ENCODE measurements at regions not wholly inside any gene's neighbourhood (a gene's known extent, or its start where the extent isn't known, plus 50 kb on each side); places are given as distances from the start of the nearest gene placed in this dataset.

DNA sequence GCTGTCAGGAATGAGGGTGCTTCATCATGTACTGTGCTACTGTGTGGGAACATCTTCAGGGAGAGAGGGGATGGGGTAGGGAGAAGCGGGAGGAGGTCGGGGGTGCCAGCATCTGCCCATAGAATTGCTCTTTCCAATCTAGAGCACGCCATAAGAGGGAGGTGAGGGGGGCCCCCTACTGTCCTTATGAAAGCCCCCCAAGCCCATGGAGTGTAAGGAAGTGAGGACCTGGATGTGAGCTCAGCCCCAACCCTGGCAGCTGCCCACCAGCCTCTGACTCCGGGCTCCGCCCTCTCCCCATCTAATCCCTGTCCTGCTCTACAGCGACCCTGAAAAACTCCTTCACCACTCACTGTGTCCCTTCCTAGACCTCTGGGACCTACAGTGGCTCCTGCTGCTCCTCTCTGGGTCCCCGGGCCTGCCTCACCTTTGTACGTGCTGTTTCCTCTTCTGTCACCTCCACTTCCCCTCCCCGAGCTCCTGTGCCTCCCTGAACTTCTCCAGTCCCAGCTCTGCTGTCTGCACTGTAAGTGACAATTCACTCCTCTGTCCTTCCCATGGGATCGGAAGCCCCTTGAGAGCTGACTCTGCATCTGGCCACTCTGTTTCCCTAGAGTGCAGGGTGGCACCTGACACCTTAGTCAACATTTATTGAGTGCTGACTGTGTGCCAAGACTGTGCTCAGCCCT lies 269.4 kb downstream of the PTPRU start:
- TF ChIP-seq POLR2A (IDR thresholded peaks at IDR 0.05; ENCODE audit: low read length) (no peak), GATA1 (IDR thresholded peaks at IDR 0.05; ENCODE audit: low read depth, low read length) (no peak)

All from erythroblast (primary cell).